Astrocyte (in vitro differentiated cells and primary cell): ENCODE measurements at regions not wholly inside any gene's neighbourhood (a gene's known extent, or its start where the extent isn't known, plus 50 kb on each side); places are given as distances from the start of the nearest gene placed in this dataset.
"Not testable (repeated sequence)": the region's sequence is repeated elsewhere in the genome, so short reads cannot be mapped to it uniquely, and the experiment has no call there.

Source experiments
- EZH2 ChIP-seq: IDR thresholded peaks from 2 replicates; pipeline ENCODE4 v1.6.1; 2012; ENCODE audit warnings: mild to moderate bottlenecking, low read length, inconsistent platforms; ENCODE audit not compliant: insufficient read depth
- TF ChIP-seq, protein P1 (sequence below): IDR thresholded peaks from 2 replicates; pipeline ENCODE4 v1.5.1; 2011; ENCODE audit warnings: low read depth, mild to moderate bottlenecking, inconsistent platforms, low read length, moderate library complexity; ENCODE audit not compliant: insufficient read depth

DNA sequence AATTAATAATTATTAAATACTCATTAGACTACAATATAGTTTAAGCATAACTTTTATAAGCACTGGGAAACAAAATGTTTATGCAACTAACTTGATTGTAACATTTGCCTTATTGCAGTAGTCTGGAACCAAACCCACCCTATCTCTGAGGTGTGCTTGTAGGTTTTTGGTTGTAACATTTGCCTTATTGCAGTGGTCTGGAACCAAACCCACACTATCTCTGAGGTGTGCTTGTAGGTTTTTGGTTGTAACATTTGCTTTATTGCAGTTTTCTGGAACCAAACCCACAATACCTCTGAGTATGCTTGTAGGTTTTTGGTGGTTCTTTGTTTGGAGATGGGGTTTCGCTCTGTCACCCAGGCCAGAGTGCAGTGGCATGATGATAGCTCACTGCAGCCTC, 1376.4 kb upstream of the DEFB115 start:
- TF ChIP-seq, protein P1, sequence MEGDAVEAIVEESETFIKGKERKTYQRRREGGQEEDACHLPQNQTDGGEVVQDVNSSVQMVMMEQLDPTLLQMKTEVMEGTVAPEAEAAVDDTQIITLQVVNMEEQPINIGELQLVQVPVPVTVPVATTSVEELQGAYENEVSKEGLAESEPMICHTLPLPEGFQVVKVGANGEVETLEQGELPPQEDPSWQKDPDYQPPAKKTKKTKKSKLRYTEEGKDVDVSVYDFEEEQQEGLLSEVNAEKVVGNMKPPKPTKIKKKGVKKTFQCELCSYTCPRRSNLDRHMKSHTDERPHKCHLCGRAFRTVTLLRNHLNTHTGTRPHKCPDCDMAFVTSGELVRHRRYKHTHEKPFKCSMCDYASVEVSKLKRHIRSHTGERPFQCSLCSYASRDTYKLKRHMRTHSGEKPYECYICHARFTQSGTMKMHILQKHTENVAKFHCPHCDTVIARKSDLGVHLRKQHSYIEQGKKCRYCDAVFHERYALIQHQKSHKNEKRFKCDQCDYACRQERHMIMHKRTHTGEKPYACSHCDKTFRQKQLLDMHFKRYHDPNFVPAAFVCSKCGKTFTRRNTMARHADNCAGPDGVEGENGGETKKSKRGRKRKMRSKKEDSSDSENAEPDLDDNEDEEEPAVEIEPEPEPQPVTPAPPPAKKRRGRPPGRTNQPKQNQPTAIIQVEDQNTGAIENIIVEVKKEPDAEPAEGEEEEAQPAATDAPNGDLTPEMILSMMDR: not testable (repeated sequence)
- TF ChIP-seq EZH2: not testable (repeated sequence)
